C4-2B (cell line): ENCODE measurements at regions not wholly inside any gene's neighbourhood (a gene's known extent, or its start where the extent isn't known, plus 50 kb on each side); places are given as distances from the start of the nearest gene placed in this dataset.

ENCODE experiments used
- ZFX ChIP-seq: fragments of 450-650 bp; IDR thresholded peaks from 2 replicates; pipeline ENCODE4 v1.6.1; 2017
- TF ChIP-seq, protein P1 (sequence below): fragments of 450-650 bp; conservative IDR thresholded peaks from 2 replicates; pipeline ENCODE4 v1.5.1; 2017; ENCODE audit warnings: mild to moderate bottlenecking

DNA sequence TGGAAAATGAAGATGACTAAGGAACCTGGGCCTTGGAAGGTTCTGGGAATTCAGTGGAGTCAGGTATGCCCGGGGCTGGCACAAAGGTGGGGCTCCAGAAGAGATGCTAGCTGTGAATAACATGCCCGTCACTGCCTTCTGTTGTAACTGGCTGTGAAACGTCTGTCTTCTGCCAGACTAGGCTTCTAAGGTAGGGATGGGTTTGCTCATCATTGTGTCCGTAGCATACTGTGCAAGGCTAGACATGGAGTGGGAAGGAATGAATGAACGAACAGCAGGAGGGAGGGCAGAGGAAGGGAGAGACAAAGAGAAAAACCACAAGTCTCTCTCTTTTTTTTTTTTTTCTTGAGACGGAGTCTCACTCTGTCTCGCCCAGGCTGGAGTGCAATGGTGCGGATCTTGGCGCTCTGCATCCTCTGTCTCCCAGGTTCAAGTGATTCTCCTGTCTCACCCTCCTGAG lies 327.4 kb downstream of the MN1 start:
- TF ChIP-seq, protein P1, sequence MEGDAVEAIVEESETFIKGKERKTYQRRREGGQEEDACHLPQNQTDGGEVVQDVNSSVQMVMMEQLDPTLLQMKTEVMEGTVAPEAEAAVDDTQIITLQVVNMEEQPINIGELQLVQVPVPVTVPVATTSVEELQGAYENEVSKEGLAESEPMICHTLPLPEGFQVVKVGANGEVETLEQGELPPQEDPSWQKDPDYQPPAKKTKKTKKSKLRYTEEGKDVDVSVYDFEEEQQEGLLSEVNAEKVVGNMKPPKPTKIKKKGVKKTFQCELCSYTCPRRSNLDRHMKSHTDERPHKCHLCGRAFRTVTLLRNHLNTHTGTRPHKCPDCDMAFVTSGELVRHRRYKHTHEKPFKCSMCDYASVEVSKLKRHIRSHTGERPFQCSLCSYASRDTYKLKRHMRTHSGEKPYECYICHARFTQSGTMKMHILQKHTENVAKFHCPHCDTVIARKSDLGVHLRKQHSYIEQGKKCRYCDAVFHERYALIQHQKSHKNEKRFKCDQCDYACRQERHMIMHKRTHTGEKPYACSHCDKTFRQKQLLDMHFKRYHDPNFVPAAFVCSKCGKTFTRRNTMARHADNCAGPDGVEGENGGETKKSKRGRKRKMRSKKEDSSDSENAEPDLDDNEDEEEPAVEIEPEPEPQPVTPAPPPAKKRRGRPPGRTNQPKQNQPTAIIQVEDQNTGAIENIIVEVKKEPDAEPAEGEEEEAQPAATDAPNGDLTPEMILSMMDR, result no peak
- no peak for TF ChIP-seq ZFX
